ENCODE measurements at regions not wholly inside any gene's neighbourhood (a gene's known extent, or its start where the extent isn't known, plus 50 kb on each side); places are given as distances from the start of the nearest gene placed in this dataset.

- no peak for TF ChIP-seq CTCF (IDR thresholded peaks at IDR 0.05)
- no peak for TF ChIP-seq POLR2A (IDR thresholded peaks at IDR 0.05)
Observed at GRCh38 chr19:28372576-28373247, 840.2 kb downstream of the UQCRFS1 start.
